GM21515 (cell line): ENCODE measurements at regions not wholly inside any gene's neighbourhood (a gene's known extent, or its start where the extent isn't known, plus 50 kb on each side); places are given as distances from the start of the nearest gene placed in this dataset.

Experiments
- ATAC-seq: cut with Tn5 transposase; IDR thresholded peaks from one replicate; pipeline ENCODE4 v1.9.1; 2021; ENCODE audit not compliant: unreplicated experiment

GRCh38 chr2:5914811-5915611, 222.8 kb downstream of the SOX11 start:
- no peak for ATAC-seq

GRCh38 chr2:5915881-5916310, 223.7 kb downstream of the SOX11 start:
- ATAC-seq = no peak

GRCh38 chr2:5921081-5921642, 229.0 kb downstream of the SOX11 start:
- ATAC-seq = no peak

DNA sequence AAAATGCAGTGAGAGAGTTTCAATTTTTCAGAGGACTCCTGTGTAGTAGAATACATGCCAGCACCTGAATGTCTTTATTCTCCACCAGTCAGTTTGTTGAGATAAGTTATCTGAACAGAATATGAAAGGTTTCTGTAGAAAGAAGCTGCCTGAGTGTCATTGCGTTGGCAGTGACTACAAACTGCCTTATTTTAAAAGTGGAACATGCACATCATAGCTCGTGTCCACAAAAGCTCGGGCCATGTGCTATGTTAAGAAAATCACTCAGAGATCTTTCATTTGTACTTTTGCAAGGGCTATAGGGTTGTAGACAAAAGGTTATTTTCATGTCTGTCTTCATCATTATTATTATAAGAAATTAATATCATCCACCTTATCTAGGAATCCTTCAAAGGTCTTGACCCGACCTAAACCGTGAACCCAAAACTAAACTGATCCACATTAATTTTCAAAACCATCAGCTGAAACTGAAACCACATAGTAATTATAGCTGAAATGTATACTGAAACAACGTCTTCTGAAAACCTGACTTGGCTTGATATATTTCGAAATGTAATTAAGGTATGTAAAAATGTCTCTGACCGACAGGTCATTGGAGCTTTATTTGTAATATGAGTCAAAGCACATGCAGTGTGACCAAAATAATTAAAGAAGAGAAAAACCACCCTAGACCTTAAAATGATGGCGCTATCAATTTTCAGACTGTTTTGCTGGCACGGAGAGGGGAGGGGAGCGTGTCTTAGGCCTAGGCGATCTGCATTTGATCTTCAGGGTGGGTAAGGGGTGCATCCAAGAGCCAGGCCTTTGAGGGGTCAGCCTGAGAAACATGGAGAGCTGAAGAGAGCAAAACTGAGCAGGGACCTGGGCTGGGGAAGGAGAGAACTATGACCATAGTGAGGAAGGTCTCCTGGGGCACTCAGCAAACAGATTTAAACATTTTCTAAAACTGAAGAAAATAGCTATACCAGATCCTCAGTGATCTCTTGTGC, 232.1 kb downstream of the SOX11 start:
- ATAC-seq = no peak

DNA sequence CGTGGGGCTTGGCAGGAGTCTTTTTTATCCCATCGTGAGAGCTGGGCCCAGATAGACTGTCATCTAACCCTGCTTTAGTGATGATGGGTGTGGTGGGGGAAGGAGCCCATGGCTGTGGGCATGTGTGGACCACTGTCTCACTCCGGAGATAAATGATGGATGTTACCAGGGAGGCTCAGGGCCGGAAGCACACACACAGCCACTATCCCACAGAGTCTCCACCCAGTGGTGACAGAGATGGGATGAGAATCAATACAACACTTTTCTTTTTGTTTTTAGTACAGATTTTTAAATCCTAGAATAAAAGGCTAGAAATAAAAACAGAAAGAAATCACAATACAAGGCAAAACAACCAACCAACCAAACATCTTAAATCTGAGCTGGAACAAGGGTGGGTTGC, 233.4 kb downstream of the SOX11 start:
- ATAC-seq = no peak

- ATAC-seq = no peak
Observed at GRCh38 chr2:5926871-5927512, 234.8 kb downstream of the SOX11 start.

DNA sequence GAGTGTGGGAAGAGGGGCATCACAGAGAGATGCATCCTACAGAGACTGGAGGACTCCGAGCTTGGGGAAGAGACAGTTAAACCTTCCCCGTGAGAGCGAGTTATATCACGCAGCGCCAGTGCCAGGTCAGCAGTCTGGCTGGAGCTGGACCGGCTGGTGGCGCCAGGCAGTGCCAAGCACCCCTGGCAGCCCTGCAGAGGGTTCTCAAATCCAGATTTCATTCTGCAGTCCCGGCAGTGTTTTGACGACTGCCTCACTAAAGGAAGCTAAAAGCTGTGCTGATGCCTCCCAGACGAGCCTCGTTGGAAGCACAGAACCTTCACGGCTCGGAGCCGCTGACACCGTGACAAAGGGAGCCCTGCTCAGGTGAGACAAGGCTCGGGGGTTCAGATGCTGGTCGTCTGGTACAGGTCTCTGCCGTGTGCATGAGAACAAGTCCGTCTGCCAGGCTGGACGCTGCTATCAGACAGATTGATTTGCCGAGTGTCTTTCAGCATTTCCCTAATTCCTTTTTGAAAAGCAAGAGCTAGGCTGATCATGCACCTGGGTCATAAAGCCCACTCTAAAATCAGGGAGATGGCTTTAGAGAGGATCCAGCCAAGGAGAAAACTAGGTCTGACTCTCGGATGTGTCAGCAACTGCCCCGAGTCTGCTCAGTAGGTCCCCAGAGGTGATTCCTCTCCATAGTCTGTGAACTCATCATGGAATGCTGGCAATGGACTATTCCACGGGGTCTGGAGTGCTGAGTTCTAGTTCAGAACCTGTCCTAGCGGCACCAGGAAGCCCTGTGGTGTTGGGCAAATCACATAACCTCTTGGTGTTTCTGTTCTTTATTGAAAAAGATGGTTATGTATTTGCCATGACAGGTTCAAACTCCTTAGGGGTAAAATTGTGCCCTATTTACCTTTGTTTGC, 240.6 kb downstream of the SOX11 start:
- no peak for ATAC-seq

- ATAC-seq = no peak
Observed at GRCh38 chr2:5933669-5934068, 241.5 kb downstream of the SOX11 start.

GRCh38 chr2:5937321-5937720, 245.1 kb downstream of the SOX11 start:
- no peak for ATAC-seq

DNA sequence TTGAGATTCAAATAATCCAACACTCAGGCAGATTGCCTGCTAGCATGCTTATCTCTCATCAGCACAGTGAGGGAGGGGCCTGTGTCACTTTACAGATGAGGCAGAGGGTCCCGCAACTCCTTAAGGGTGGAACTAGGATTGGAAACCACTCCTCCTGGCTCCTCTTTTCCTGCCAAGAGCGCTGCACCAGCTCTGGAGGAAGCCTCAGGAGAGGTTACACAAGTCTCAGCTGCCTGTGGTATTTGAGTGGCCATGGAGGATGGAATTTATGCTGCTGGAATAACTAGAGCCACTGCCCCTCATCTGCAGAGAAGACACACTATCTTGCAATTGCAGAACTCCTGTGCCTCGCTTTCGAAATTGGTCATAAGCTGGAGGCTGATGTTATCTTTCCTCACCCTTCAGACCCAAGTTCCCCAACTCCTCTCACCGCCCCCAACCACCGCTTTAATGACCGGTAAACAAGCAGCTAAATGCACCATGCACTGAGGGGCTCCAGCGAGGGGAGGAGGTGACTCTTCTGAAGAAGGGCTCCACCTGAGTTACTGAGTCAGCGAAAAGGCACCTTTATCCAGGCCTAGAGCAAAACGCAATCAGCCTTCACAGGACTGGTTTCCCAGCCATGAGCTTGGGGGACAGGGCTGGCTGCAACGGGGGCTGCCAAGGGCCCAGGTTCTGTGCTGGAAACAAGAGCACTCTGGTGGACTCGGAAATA, 245.8 kb downstream of the SOX11 start:
- ATAC-seq = no peak

GRCh38 chr2:5938566-5938896, 246.3 kb downstream of the SOX11 start:
- ATAC-seq = no peak

DNA sequence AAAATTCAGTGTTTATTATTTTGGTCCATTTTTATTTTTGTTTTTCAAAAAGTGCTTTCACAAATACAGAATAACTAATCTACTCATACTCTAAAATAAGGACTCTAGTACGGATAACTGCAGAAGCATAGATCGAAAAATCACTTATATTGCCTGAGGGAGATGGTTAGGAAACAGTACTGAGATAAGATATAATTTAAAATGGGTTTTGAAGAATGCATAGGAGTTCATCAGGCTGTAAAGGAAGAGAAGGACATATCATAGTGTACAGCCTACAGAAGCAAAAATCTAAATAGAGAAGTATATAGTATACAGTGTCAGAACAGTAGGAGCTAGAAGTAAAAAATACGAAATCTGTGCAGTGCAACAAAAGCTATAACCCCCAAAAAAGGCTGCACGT, 247.4 kb downstream of the SOX11 start:
- no peak for ATAC-seq

- no peak for ATAC-seq
Observed at GRCh38 chr2:5940596-5941535, 248.7 kb downstream of the SOX11 start.

DNA sequence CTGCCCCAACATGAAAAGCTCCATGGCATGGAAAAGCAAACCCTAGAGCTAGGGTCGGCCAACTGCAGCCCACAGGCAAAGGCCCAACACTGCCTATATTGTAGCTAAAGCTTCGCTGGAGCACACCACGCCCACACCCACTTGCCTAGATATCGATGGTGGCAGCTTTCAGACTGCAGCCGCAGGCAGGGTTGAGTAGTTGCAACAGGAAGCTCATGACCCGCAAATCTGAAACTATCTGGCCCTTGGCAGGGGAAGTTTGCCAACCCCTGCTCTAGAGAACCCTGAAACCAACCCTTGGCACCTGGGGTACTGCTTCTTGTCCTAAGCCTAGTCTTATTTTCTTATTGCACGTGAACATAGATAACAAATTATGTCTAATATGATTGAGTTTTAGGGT, 250.0 kb downstream of the SOX11 start:
- ATAC-seq = no peak

- no peak for ATAC-seq
Observed at GRCh38 chr2:5945742-5946141, 253.6 kb downstream of the SOX11 start.

DNA sequence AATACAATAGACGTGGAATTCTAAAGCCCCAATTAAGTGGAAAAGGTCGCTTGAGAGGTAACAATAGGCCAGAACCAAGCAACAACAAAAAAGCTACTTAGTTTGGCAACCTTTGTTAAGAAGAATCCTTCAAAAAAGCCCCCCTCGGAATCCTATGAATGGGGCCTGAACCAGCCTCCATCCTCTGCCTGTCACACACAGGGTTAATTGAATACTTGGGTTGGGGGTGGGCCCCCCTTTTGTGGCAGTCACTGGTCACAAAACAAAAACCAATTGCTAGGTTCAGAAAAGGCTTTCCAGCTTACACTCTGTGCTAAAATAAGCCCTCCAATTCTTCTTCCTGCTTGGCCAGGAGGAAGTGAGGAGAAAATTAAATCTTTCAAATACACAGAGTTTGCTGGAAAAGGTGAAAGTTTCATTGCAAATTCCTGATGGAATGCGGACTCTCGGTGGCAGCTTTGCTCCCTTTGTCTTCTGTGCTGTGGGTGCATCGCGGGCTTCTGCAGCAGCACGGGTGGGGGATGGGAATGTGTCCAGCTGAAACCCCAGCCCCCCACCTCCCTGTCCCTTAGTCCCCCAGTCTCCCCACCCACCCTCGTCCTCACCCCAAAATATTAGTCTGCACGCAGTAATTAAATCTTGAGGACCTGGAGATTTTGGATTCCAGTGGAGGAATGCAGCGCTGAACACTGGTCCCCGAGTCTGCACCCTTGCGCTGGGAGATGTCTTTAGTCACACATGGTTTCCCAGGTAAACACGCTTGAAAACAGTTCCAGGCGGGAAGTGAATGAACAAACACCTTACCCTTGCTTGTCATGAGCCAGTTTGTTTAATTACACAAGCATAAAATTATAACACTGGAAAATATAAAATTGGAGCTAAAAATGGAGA, 254.3 kb downstream of the SOX11 start:
- no peak for ATAC-seq

- ATAC-seq = no peak
Observed at GRCh38 chr2:5950736-5951135, 258.6 kb downstream of the SOX11 start.
